ENCODE measurements at regions not wholly inside any gene's neighbourhood (a gene's known extent, or its start where the extent isn't known, plus 50 kb on each side); places are given as distances from the start of the nearest gene placed in this dataset.

- no peak for TF ChIP-seq ZBTB10 (tag by site-specific recombination; IDR thresholded peaks at IDR 0.05)
- peak; percentile 61 for TF ChIP-seq ZNF398 (tag by site-specific recombination; IDR thresholded peaks at IDR 0.05)
- no peak for TF ChIP-seq ZNF37A (tag by site-specific recombination; IDR thresholded peaks at IDR 0.05)
- TF ChIP-seq BCL11A (tag by site-specific recombination; IDR thresholded peaks at IDR 0.05; ENCODE audit: low read depth) = no peak
- TF ChIP-seq ZNF2 (tag by site-specific recombination; IDR thresholded peaks at IDR 0.05) = no peak
- no peak for TF ChIP-seq ZNF704 (tag by site-specific recombination; IDR thresholded peaks at IDR 0.05)
- TF ChIP-seq ZNF239 (tag by site-specific recombination; IDR thresholded peaks at IDR 0.05) = no peak
- 0 out of 2 replicates have a peak, but pooled peaks have one; percentile 20 for TF ChIP-seq ZNF449 (tag by site-specific recombination; IDR thresholded peaks at IDR 0.05)
- no peak for TF ChIP-seq ZSCAN18 (tag by site-specific recombination; IDR thresholded peaks at IDR 0.05)
- no peak for TF ChIP-seq MEIS1 (CRISPR knock-in tag; IDR thresholded peaks at IDR 0.05; ENCODE audit: borderline replicate concordance)
- TF ChIP-seq ZNF664 (tag by site-specific recombination; IDR thresholded peaks at IDR 0.05) = no peak
- TF ChIP-seq KLF17 (tag by site-specific recombination; IDR thresholded peaks at IDR 0.05) = no peak
- no peak for TF ChIP-seq ZNF530 (tag by site-specific recombination; IDR thresholded peaks at IDR 0.05; ENCODE audit: low read depth)
- peak; percentile 93 for TF ChIP-seq ZBTB8A (tag by site-specific recombination; IDR thresholded peaks at IDR 0.05)
- TF ChIP-seq ZNF768 (tag by site-specific recombination; IDR thresholded peaks at IDR 0.05) = no peak
- no peak for TF ChIP-seq ZNF626 (tag by site-specific recombination; IDR thresholded peaks at IDR 0.05)
- TF ChIP-seq EGR2 (tag by site-specific recombination; IDR thresholded peaks at IDR 0.05; ENCODE audit: low read depth) = no peak
- no peak for TF ChIP-seq ZNF501 (tag by site-specific recombination; IDR thresholded peaks at IDR 0.05)
- no peak for TF ChIP-seq SP7 (tag by site-specific recombination; IDR thresholded peaks at IDR 0.05)
- no peak for TF ChIP-seq ZNF791 (tag by site-specific recombination; IDR thresholded peaks at IDR 0.05)
- no peak for TF ChIP-seq ZNF843 (tag by site-specific recombination; IDR thresholded peaks at IDR 0.05)
- no peak for TF ChIP-seq AEBP2 (tag by site-specific recombination; IDR thresholded peaks at IDR 0.05; ENCODE audit: borderline replicate concordance)
- TF ChIP-seq ZFHX2 (tag by site-specific recombination; conservative IDR thresholded peaks at IDR 0.05) = peak; percentile 31
- peak; percentile 34; the same call in 1 of the 2 replicates for TF ChIP-seq SP3 (tag by site-specific recombination; IDR thresholded peaks at IDR 0.05)
- TF ChIP-seq ZNF248 (tag by site-specific recombination; IDR thresholded peaks at IDR 0.05) = no peak
- no peak for TF ChIP-seq INSM2 (tag by site-specific recombination; IDR thresholded peaks at IDR 0.05)
- TF ChIP-seq KLF8 (tag by site-specific recombination; IDR thresholded peaks at IDR 0.05) = peak; percentile 62; the same call in 1 of the 2 replicates
- no peak for TF ChIP-seq YY1 (tag by site-specific recombination; IDR thresholded peaks at IDR 0.05)
- TF ChIP-seq ZNF677 (tag by site-specific recombination; IDR thresholded peaks at IDR 0.05) = no peak
Measured at GRCh38 chr15:34514251-34514670, 69.2 kb downstream of the GOLGA8B start (continued).

Measured in HEK293 (cell line).